Endothelial cell of umbilical vein (primary cell): ENCODE measurements at regions not wholly inside any gene's neighbourhood (a gene's known extent, or its start where the extent isn't known, plus 50 kb on each side); places are given as distances from the start of the nearest gene placed in this dataset.

Experiments used
- CTCF ChIP-seq, 2 donors: IDR thresholded peaks; 1 replicate in 1 of 2; 2 replicates in 1 of 2; pipeline ENCODE4 v1.5.1; 2011; ENCODE audit warnings: low read length in 2 of 2, mild to moderate bottlenecking in 2 of 2, moderate library complexity in 2 of 2, control low read depth in 1 of 2, inconsistent platforms in 1 of 2, low read depth in 1 of 2; ENCODE audit not compliant: insufficient read depth in 1 of 2; ENCODE audit errors: extremely low read depth in 1 of 2
- EZH2 ChIP-seq: IDR thresholded peaks from 2 replicates; pipeline ENCODE4 v1.6.1; 2012; ENCODE audit warnings: borderline replicate concordance, low read depth, mild to moderate bottlenecking, moderate library complexity, low read length, inconsistent platforms; ENCODE audit not compliant: severe bottlenecking
- GATA2 ChIP-seq: IDR thresholded peaks from 2 replicates; pipeline ENCODE4 v1.7.0; 2011; ENCODE audit warnings: low read depth, mild to moderate bottlenecking, moderate library complexity, mixed read lengths, low read length; ENCODE audit not compliant: insufficient read length, insufficient read depth
- MYC ChIP-seq: IDR thresholded peaks from one replicate; pipeline ENCODE4 v1.6.1; 2011; ENCODE audit warnings: mild to moderate bottlenecking, low read depth, low read length
- POLR2A ChIP-seq: IDR thresholded peaks from 2 replicates; pipeline ENCODE4 v1.6.1; 2012; ENCODE audit warnings: low read depth, mild to moderate bottlenecking, control low read depth, low read length
- POLR2AphosphoS5 ChIP-seq: IDR thresholded peaks from 2 replicates; pipeline ENCODE4 v1.6.1; 2012; ENCODE audit warnings: low read depth, mild to moderate bottlenecking, control low read depth, low read length, moderate library complexity; ENCODE audit not compliant: insufficient read depth
- TF ChIP-seq, protein P1 (sequence below): IDR thresholded peaks from 2 replicates; pipeline ENCODE4 v1.6.1; 2011; ENCODE audit not compliant: insufficient read depth, insufficient read length

DNA sequence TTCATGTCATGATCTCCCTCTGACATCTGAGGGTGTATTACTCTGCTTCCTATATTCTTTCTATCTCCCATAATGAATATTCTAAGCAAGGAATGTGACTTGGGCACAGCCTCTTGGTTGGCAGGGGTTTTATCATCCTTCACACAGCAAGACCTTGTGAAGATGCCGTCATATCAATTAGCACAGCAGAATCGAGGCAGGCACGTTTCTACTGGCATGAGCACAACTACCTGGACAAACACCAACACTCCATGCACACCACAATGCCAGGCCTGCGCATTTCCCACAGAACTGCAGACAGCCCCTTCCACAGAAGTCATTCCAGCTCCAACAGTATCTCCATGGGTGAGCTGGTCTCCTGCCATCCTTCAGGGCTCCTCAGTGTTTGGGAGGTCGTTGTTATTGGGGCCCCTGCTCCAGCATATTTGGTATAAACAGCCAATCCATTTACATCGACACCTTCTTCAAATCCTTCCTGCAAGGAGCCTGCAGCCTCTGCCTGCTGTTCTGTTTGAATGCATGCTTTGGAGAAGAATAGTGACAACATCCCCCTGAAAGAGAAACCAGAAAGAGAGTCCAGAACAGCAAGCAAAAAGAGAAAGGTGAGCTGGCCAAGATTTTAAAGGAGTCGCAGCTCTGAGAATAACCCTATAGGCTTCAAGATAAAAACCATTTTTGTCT, 275.5 kb downstream of the SHOX2 start:
- TF ChIP-seq CTCF (IDR thresholded peaks at IDR 0.05; ENCODE audit: extremely low read depth in 1 of 2, insufficient read depth in 1 of 2, low read depth in 1 of 2, low read length in 2 of 2) (no peak), POLR2A (no peak), GATA2 (no peak), POLR2AphosphoS5 (no peak), MYC (no peak), EZH2 (no peak)
- TF ChIP-seq, protein P1, sequence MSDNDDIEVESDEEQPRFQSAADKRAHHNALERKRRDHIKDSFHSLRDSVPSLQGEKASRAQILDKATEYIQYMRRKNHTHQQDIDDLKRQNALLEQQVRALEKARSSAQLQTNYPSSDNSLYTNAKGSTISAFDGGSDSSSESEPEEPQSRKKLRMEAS: no peak
